Keratinocyte (primary cell): ENCODE measurements at regions not wholly inside any gene's neighbourhood (a gene's known extent, or its start where the extent isn't known, plus 50 kb on each side); places are given as distances from the start of the nearest gene placed in this dataset.

ENCODE experiments used
- DNase-seq: peaks from one replicate; pipeline ENCODE4 v3.0.0-alpha.2; 2011; ENCODE audit warnings: low read depth, missing footprints, low spot score
- FAIRE-seq: peaks from 2 replicates; lab custom pipeline; 2011; peaks lifted over from hg19 to GRCh38; lab: Jason Lieb, UNC
- H2AFZ ChIP-seq: 2 replicates; pipeline ENCODE4 v1.6.0; 2012; ENCODE audit warnings: low read length, control low read depth, inconsistent platforms; ENCODE audit not compliant: control insufficient read depth
- H3K27ac ChIP-seq: 2 replicates; pipeline ENCODE4 v1.5.1; 2011; ENCODE audit warnings: low read length; ENCODE audit not compliant: control insufficient read depth, insufficient read depth
- H3K27me3 ChIP-seq: 3 replicates; pipeline ENCODE4 v1.6.0; 2011; ENCODE audit warnings: low read length; ENCODE audit not compliant: control insufficient read depth, insufficient read depth; ENCODE audit errors: extremely low read depth
- H3K36me3 ChIP-seq, 2 experiments: 2 replicates in 1 of 2; 3 replicates in 1 of 2; pipeline ENCODE4 v1.5.1; 2011; ENCODE audit warnings: low read length in 2 of 2, mild to moderate bottlenecking in 1 of 2; ENCODE audit not compliant: control insufficient read depth in 2 of 2, insufficient read depth in 2 of 2; ENCODE audit errors: extremely low read depth in 1 of 2
- H3K4me1 ChIP-seq: 3 replicates; pipeline ENCODE4 v1.5.1; 2011; ENCODE audit warnings: low read length; ENCODE audit not compliant: control insufficient read depth, insufficient read depth; ENCODE audit errors: extremely low read depth
- H3K4me2 ChIP-seq: 3 replicates; pipeline ENCODE4 v1.6.0; 2011; ENCODE audit warnings: low read depth, low read length; ENCODE audit not compliant: control insufficient read depth, insufficient read depth; ENCODE audit errors: extremely low read depth
- H3K4me3 ChIP-seq, 3 experiments: fragments of 200-600 bp in 1 of 3; sonication (generic) in 1 of 3; 2 replicates in 2 of 3; 3 replicates in 1 of 3; pipeline ENCODE4 v1.5.1; 2011 to 2016; ENCODE audit warnings: low read length in 3 of 3, mild to moderate bottlenecking in 3 of 3, control low read depth in 2 of 3, inconsistent platforms in 1 of 3, low read depth in 1 of 3, mixed read lengths in 1 of 3, mixed run types in 1 of 3, moderate library complexity in 1 of 3; ENCODE audit not compliant: control insufficient read depth in 2 of 3, insufficient read depth in 2 of 3; ENCODE audit errors: extremely low read depth in 1 of 3
- H3K79me2 ChIP-seq: 2 replicates; pipeline ENCODE4 v1.6.0; 2012; ENCODE audit warnings: low read length; ENCODE audit not compliant: control insufficient read depth, insufficient read depth
- H3K9ac ChIP-seq: 3 replicates; pipeline ENCODE4 v1.6.0; 2011; ENCODE audit warnings: low read length; ENCODE audit not compliant: control insufficient read depth, insufficient read depth; ENCODE audit errors: extremely low read depth
- H3K9me1 ChIP-seq: 3 replicates; pipeline ENCODE4 v1.6.0; 2011; ENCODE audit warnings: low read length; ENCODE audit not compliant: control insufficient read depth, insufficient read depth; ENCODE audit errors: extremely low read depth
- H3K9me3 ChIP-seq: 2 replicates; pipeline ENCODE4 v1.5.1; 2012; ENCODE audit warnings: low read depth, low read length; ENCODE audit not compliant: control insufficient read depth
- H4K20me1 ChIP-seq: 3 replicates; pipeline ENCODE4 v1.6.0; 2011; ENCODE audit warnings: low read length; ENCODE audit not compliant: control insufficient read depth, insufficient read depth; ENCODE audit errors: extremely low read depth
- EZH2 ChIP-seq: IDR thresholded peaks from one replicate; pipeline ENCODE4 v1.6.1; 2012; ENCODE audit warnings: inconsistent platforms, mild to moderate bottlenecking, low read length, moderate library complexity
- dilution Hi-C: fragments of 300-500 bp; cut with MboI; formaldehyde crosslinking; loops from one replicate; pipeline ENCODE4 v1.7.0; 2020; ENCODE audit warnings: low sequenced_read_pairs; ENCODE audit not compliant: extremely low pct_ligation_motif_present
- TF ChIP-seq, protein P1 (sequence below), 3 experiments: IDR thresholded peaks in 1 of 3; conservative IDR thresholded peaks in 1 of 3; optimal IDR thresholded peaks in 1 of 3; 2 replicates in 2 of 3; 3 replicates in 1 of 3; pipeline versions ENCODE3 to v1.5.1; 2011; ENCODE audit warnings: low read length in 3 of 3, mild to moderate bottlenecking in 3 of 3, moderate library complexity in 2 of 3, control low read depth in 1 of 3, inconsistent platforms in 1 of 3; ENCODE audit not compliant: insufficient read depth in 2 of 3; ENCODE audit errors: extremely low read depth in 1 of 3

- Histone ChIP-seq H3K4me1 (no peaks in the 10 kb centered on the region), H3K9ac (no peak overlapping the region), H3K79me2 (no peaks in the 10 kb centered on the region), H3K4me3 (no peak overlapping the region), H3K27ac (no peak overlapping the region), H4K20me1 (no peaks in the 10 kb centered on the region), H3K36me3 (no peaks in the 10 kb centered on the region), H3K4me2 (no peak overlapping the region), H3K9me3 (no peaks in the 10 kb centered on the region), H3K9me1 (no peaks in the 10 kb centered on the region), H2AFZ (no peak overlapping the region), H3K27me3 (no peaks in the 10 kb centered on the region)
- no peak for DNase-seq
- TF ChIP-seq, protein P1, sequence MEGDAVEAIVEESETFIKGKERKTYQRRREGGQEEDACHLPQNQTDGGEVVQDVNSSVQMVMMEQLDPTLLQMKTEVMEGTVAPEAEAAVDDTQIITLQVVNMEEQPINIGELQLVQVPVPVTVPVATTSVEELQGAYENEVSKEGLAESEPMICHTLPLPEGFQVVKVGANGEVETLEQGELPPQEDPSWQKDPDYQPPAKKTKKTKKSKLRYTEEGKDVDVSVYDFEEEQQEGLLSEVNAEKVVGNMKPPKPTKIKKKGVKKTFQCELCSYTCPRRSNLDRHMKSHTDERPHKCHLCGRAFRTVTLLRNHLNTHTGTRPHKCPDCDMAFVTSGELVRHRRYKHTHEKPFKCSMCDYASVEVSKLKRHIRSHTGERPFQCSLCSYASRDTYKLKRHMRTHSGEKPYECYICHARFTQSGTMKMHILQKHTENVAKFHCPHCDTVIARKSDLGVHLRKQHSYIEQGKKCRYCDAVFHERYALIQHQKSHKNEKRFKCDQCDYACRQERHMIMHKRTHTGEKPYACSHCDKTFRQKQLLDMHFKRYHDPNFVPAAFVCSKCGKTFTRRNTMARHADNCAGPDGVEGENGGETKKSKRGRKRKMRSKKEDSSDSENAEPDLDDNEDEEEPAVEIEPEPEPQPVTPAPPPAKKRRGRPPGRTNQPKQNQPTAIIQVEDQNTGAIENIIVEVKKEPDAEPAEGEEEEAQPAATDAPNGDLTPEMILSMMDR (optimal IDR thresholded peaks at IDR 0.05 in 1 of 3, IDR thresholded peaks at IDR 0.05 in 1 of 3, conservative IDR thresholded peaks at IDR 0.05 in 1 of 3; ENCODE audit: extremely low read depth in 1 of 3, insufficient read depth in 2 of 3, low read length in 3 of 3) = no peak
- no peak for TF ChIP-seq EZH2
- dilution Hi-C loops = no loop called here
- FAIRE-seq = no peak
These were observed 1676.8 kb upstream of the PCDH7 start for GRCh38 chr4:29043411-29043810.

GRCh38 chr4:29046186-29046585 is 1674.0 kb upstream of the PCDH7 start:
- no peak overlapping the region for H3K27ac ChIP-seq

More at GRCh38 chr4:29046186-29046585, 1674.0 kb upstream of the PCDH7 start:
- H3K9me3 ChIP-seq = no peaks in the 10 kb centered on the region
- no peaks in the 10 kb centered on the region for H3K27me3 ChIP-seq
- no peak overlapping the region for H2AFZ ChIP-seq
- no peaks in the 10 kb centered on the region for H3K9me1 ChIP-seq
- H4K20me1 ChIP-seq = no peaks in the 10 kb centered on the region
- no peaks in the 10 kb centered on the region for H3K4me1 ChIP-seq
- H3K4me2 ChIP-seq = no peak overlapping the region
- FAIRE-seq = no peak
- no peak overlapping the region for H3K9ac ChIP-seq
- H3K4me3 ChIP-seq = no peak overlapping the region
- DNase-seq = no peak
- no peak for TF ChIP-seq EZH2
- TF ChIP-seq, protein P1 (optimal IDR thresholded peaks at IDR 0.05 in 1 of 3, IDR thresholded peaks at IDR 0.05 in 1 of 3, conservative IDR thresholded peaks at IDR 0.05 in 1 of 3; ENCODE audit: extremely low read depth in 1 of 3, insufficient read depth in 2 of 3, low read length in 3 of 3) = no peak
- H3K79me2 ChIP-seq = no peaks in the 10 kb centered on the region
- dilution Hi-C loops = no loop called here
- H3K36me3 ChIP-seq = no peaks in the 10 kb centered on the region
